MM.1S (cell line): ENCODE measurements at regions not wholly inside any gene's neighbourhood (a gene's known extent, or its start where the extent isn't known, plus 50 kb on each side); places are given as distances from the start of the nearest gene placed in this dataset.

Experiments
- DNase-seq: peaks from one replicate; pipeline ENCODE4 v3.0.0-alpha.2; 2015
- H2AFZ ChIP-seq: fragments of 300-600 bp; sonication (generic); 2 replicates; pipeline ENCODE4 v1.6.0; 2016; ENCODE audit warnings: antibody characterized with exemption, low read length
- H3F3A ChIP-seq: fragments of 300-600 bp; sonication (generic); 2 replicates; pipeline ENCODE4 v1.6.1; 2016; ENCODE audit warnings: mild to moderate bottlenecking, antibody characterized with exemption, low read length, moderate library complexity, mixed read lengths; ENCODE audit not compliant: insufficient read depth
- H3K27ac ChIP-seq: fragments of 300-600 bp; sonication (generic); 2 replicates; pipeline ENCODE4 v1.5.1; 2016; ENCODE audit warnings: mild to moderate bottlenecking, low read length
- H3K27me3 ChIP-seq: fragments of 300-600 bp; sonication (generic); replicated peaks from 2 replicates; pipeline ENCODE4 v1.6.0; 2016; ENCODE audit warnings: low read length; ENCODE audit not compliant: insufficient read depth
- H3K36me3 ChIP-seq: fragments of 300-600 bp; sonication (generic); replicated peaks from 2 replicates; pipeline ENCODE4 v1.6.1; 2016; ENCODE audit warnings: mild to moderate bottlenecking, low read length, mixed read lengths; ENCODE audit not compliant: insufficient read depth
- H3K4me1 ChIP-seq: fragments of 300-600 bp; sonication (generic); 2 replicates; pipeline ENCODE4 v1.6.1; 2016; ENCODE audit warnings: low read length, mixed read lengths
- H3K4me2 ChIP-seq: fragments of 300-600 bp; sonication (generic); 2 replicates; pipeline ENCODE4 v1.6.0; 2016; ENCODE audit warnings: low read depth, low read length
- H3K4me3 ChIP-seq: fragments of 300-600 bp; sonication (generic); 2 replicates; pipeline ENCODE4 v1.5.1; 2016; ENCODE audit warnings: low read length, mixed read lengths
- H3K79me2 ChIP-seq: fragments of 300-600 bp; sonication (generic); 2 replicates; pipeline ENCODE4 v1.6.1; 2016; ENCODE audit warnings: mixed run types, low read length, mixed read lengths
- H3K9ac ChIP-seq: fragments of 300-600 bp; sonication (generic); 2 replicates; pipeline ENCODE4 v1.6.1; 2016; ENCODE audit warnings: low read length, mixed read lengths
- H3K9me2 ChIP-seq: fragments of 300-600 bp; sonication (generic); replicated peaks from 2 replicates; pipeline ENCODE4 v1.6.1; 2016; ENCODE audit warnings: mild to moderate bottlenecking, low read length, mixed read lengths; ENCODE audit not compliant: insufficient read depth
- H3K9me3 ChIP-seq: fragments of 300-600 bp; sonication (generic); replicated peaks from 2 replicates; pipeline ENCODE4 v1.6.1; 2016; ENCODE audit warnings: mild to moderate bottlenecking, low read length, mixed read lengths; ENCODE audit not compliant: insufficient read depth
- H4K20me1 ChIP-seq: fragments of 300-600 bp; sonication (generic); 2 replicates; pipeline ENCODE4 v1.6.1; 2016; ENCODE audit warnings: mild to moderate bottlenecking, low read length, moderate library complexity, mixed read lengths; ENCODE audit not compliant: insufficient read depth
- CTCF ChIP-seq: fragments of 300-600 bp; sonication (generic); IDR thresholded peaks from 2 replicates; pipeline ENCODE4 v1.5.1; 2016; ENCODE audit warnings: antibody characterized with exemption, low read length, mixed read lengths
- EZH2 ChIP-seq: fragments of 300-600 bp; sonication (generic); optimal IDR thresholded peaks from 2 replicates; pipeline ENCODE3; 2017; ENCODE audit warnings: low read depth, mild to moderate bottlenecking, antibody characterized with exemption, low read length, mixed read lengths
- EZH2phosphoT487 ChIP-seq: fragments of 300-600 bp; sonication (generic); IDR thresholded peaks from 2 replicates; pipeline ENCODE4 v1.6.1; 2018; ENCODE audit warnings: antibody characterized with exemption, low read length

GRCh38 chr7:25677595-25677994 lies 449.3 kb upstream of the NPVF start:
- no peaks in the 10 kb centered on the region for H3K9me2 ChIP-seq
- H3K36me3 ChIP-seq, result no peaks in the 10 kb centered on the region
- no peak overlapping the region for H2AFZ ChIP-seq
- no peak overlapping the region for H3K9ac ChIP-seq
- H3K79me2 ChIP-seq, result no peaks in the 10 kb centered on the region
- H3F3A ChIP-seq, result no peaks in the 10 kb centered on the region
- no peaks in the 10 kb centered on the region for H3K27me3 ChIP-seq
- H3K4me3 ChIP-seq, result no peak overlapping the region
- H3K4me1 ChIP-seq, result no peaks in the 10 kb centered on the region
- H3K9me3 ChIP-seq, result no peaks in the 10 kb centered on the region
- H4K20me1 ChIP-seq, result no peaks in the 10 kb centered on the region
- H3K4me2 ChIP-seq, result no peak overlapping the region
- TF ChIP-seq EZH2phosphoT487, result no peak
- no peak for TF ChIP-seq EZH2
- TF ChIP-seq CTCF, result no peak
- no peak overlapping the region for H3K27ac ChIP-seq
- no peak for DNase-seq

GRCh38 chr7:25678215-25678614 lies 449.9 kb upstream of the NPVF start:
- Histone ChIP-seq H3K9me2 (no peaks in the 10 kb centered on the region), H4K20me1 (no peaks in the 10 kb centered on the region), H3K36me3 (no peaks in the 10 kb centered on the region), H2AFZ (no peak overlapping the region), H3F3A (no peaks in the 10 kb centered on the region), H3K79me2 (no peaks in the 10 kb centered on the region), H3K9ac (no peak overlapping the region), H3K4me1 (no peaks in the 10 kb centered on the region), H3K27me3 (no peaks in the 10 kb centered on the region), H3K4me2 (no peak overlapping the region), H3K27ac (no peak overlapping the region), H3K9me3 (no peaks in the 10 kb centered on the region), H3K4me3 (no peak overlapping the region)
- TF ChIP-seq EZH2 (no peak), CTCF (no peak), EZH2phosphoT487 (no peak)
- no peak for DNase-seq

- Histone ChIP-seq H3K9me3 (no peaks in the 10 kb centered on the region), H3K4me1 (no peaks in the 10 kb centered on the region), H3F3A (no peaks in the 10 kb centered on the region), H3K79me2 (no peaks in the 10 kb centered on the region), H3K27ac (no peak overlapping the region), H3K9ac (no peak overlapping the region), H3K36me3 (no peaks in the 10 kb centered on the region), H2AFZ (no peak overlapping the region), H3K4me3 (no peak overlapping the region), H4K20me1 (no peaks in the 10 kb centered on the region), H3K4me2 (no peak overlapping the region), H3K27me3 (no peaks in the 10 kb centered on the region), H3K9me2 (no peaks in the 10 kb centered on the region)
- no peak for TF ChIP-seq CTCF
- TF ChIP-seq EZH2, result no peak
- no peak for TF ChIP-seq EZH2phosphoT487
- DNase-seq, result no peak
These were observed 452.4 kb upstream of the NPVF start for GRCh38 chr7:25680636-25681035.
